ENCODE measurements at regions not wholly inside any gene's neighbourhood (a gene's known extent, or its start where the extent isn't known, plus 50 kb on each side); places are given as distances from the start of the nearest gene placed in this dataset.

DNA sequence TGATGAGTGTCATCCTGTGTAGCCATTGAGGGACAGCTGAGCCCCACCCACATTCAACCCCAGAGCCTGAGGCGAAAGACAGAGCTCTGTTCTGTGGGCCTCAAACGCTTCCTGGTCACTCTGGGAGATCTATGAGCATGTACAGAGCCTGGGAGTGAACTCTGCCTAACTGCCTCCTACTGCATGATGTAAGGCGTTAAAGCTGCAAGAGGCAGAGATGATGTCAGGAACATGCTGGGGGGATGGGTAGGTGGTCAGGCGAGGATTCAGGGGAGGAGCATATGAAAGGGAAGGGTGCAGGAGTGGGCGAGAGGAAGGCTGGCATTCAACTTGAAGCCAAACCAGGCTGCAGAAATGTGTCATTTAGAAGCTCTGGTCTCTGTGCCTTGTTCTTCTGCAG lies 181.0 kb downstream of the TFCP2L1 start (continued):
- TF ChIP-seq, protein P1, sequence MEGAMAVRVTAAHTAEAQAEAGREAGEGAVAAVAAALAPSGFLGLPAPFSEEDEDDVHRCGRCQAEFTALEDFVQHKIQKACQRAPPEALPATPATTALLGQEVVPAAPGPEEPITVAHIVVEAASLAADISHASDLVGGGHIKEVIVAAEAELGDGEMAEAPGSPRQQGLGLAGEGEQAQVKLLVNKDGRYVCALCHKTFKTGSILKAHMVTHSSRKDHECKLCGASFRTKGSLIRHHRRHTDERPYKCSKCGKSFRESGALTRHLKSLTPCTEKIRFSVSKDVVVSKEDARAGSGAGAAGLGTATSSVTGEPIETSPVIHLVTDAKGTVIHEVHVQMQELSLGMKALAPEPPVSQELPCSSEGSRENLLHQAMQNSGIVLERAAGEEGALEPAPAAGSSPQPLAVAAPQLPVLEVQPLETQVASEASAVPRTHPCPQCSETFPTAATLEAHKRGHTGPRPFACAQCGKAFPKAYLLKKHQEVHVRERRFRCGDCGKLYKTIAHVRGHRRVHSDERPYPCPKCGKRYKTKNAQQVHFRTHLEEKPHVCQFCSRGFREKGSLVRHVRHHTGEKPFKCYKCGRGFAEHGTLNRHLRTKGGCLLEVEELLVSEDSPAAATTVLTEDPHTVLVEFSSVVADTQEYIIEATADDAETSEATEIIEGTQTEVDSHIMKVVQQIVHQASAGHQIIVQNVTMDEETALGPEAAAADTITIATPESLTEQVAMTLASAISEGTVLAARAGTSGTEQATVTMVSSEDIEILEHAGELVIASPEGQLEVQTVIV (IDR thresholded peaks at IDR 0.05; ENCODE audit: borderline replicate concordance, partially characterized antibody) = no peak
- TF ChIP-seq, protein P2, sequence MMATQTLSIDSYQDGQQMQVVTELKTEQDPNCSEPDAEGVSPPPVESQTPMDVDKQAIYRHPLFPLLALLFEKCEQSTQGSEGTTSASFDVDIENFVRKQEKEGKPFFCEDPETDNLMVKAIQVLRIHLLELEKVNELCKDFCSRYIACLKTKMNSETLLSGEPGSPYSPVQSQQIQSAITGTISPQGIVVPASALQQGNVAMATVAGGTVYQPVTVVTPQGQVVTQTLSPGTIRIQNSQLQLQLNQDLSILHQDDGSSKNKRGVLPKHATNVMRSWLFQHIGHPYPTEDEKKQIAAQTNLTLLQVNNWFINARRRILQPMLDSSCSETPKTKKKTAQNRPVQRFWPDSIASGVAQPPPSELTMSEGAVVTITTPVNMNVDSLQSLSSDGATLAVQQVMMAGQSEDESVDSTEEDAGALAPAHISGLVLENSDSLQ (IDR thresholded peaks at IDR 0.05) = no peak

DNA sequence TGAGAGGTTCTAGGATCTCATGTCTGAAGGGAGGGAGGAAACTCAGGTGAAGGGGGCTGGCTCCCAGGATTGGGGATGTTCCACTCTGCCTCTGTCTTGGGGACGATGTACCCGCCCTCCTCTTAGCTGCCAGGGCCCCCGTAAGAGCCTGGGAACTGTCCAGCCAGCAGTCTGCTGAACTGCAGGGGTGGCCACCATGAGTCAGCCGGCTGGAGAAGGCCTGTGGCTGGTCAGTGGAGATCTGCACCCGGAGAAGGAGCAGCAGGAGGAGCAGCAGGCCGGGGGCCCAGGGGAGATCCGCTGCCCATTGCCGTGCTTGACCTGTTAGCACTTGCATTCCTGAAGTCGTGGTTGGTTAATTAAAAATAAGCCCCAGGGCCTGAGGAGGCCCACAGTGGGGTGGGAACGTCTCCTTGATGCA lies 180.3 kb downstream of the TFCP2L1 start:
- peaks cover 5% of the 10 kb centered on the region; the same call in 1 of the 2 replicates for H4K20me1 ChIP-seq (ENCODE audit: control insufficient read depth, insufficient read depth)
- intact Hi-C loops (cut with micrococcal nuclease; ENCODE audit: unreplicated experiment) = no loop called here
- H3K9ac ChIP-seq (ENCODE audit: control insufficient read depth, insufficient read depth, low read length) = no peak overlapping the region
- no TSS peak for BruUV-seq (replicated peaks)
- no peak overlapping the region for H3K4me2 ChIP-seq (ENCODE audit: control insufficient read depth, insufficient read depth)
- no peak overlapping the region for H3K27ac ChIP-seq (ENCODE audit: control insufficient read depth, insufficient read depth)
- no peaks in the 10 kb centered on the region for H3K36me3 ChIP-seq (ENCODE audit: control insufficient read depth in 2 of 2, insufficient read depth in 2 of 2, low read length in 1 of 2)
- FAIRE-seq = no peak
- no peak for TF ChIP-seq POLR2AphosphoS5 (IDR thresholded peaks at IDR 0.05; ENCODE audit: low read length)
- TF ChIP-seq, protein P3, sequence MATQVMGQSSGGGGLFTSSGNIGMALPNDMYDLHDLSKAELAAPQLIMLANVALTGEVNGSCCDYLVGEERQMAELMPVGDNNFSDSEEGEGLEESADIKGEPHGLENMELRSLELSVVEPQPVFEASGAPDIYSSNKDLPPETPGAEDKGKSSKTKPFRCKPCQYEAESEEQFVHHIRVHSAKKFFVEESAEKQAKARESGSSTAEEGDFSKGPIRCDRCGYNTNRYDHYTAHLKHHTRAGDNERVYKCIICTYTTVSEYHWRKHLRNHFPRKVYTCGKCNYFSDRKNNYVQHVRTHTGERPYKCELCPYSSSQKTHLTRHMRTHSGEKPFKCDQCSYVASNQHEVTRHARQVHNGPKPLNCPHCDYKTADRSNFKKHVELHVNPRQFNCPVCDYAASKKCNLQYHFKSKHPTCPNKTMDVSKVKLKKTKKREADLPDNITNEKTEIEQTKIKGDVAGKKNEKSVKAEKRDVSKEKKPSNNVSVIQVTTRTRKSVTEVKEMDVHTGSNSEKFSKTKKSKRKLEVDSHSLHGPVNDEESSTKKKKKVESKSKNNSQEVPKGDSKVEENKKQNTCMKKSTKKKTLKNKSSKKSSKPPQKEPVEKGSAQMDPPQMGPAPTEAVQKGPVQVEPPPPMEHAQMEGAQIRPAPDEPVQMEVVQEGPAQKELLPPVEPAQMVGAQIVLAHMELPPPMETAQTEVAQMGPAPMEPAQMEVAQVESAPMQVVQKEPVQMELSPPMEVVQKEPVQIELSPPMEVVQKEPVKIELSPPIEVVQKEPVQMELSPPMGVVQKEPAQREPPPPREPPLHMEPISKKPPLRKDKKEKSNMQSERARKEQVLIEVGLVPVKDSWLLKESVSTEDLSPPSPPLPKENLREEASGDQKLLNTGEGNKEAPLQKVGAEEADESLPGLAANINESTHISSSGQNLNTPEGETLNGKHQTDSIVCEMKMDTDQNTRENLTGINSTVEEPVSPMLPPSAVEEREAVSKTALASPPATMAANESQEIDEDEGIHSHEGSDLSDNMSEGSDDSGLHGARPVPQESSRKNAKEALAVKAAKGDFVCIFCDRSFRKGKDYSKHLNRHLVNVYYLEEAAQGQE (IDR thresholded peaks at IDR 0.05; ENCODE audit: low read depth, low read length) = peak; percentile 50; the same call in 1 of the 2 replicates
- TF ChIP-seq, protein P1 (IDR thresholded peaks at IDR 0.05; ENCODE audit: borderline replicate concordance, partially characterized antibody) = no peak
- WGBS (ENCODE audit: insufficient coverage, insufficient replicate concordance, low lambda C conversion rate, missing lambda C conversion rate) = 24% methylated on average over 8 of the region's 10 CpGs
- peaks cover 0 to 5% of the 10 kb centered on the region in 2 experiments; a peak in 2 of 4 replicates for H3K27me3 ChIP-seq (replicated peaks in 1 of 2; ENCODE audit: control insufficient read depth in 2 of 2, insufficient read depth in 2 of 2, low read length in 1 of 2)
- no peak for DNase-seq (ENCODE audit: low read depth, low spot score)
- CTCF ChIA-PET = no interaction called here
- SMC1A ChIA-PET (ENCODE audit: uncharacterized antibody, unreplicated experiment) = no interaction called here
- POLR2A ChIA-PET = no interaction called here
- no peaks in the 10 kb centered on the region for H3K79me2 ChIP-seq (ENCODE audit: control insufficient read depth, insufficient read depth, low read length)
- H3K9me3 ChIP-seq (replicated peaks; ENCODE audit: control insufficient read depth, insufficient read depth, low read length) = no peaks in the 10 kb centered on the region
- H3K4me1 ChIP-seq (ENCODE audit: control insufficient read depth, insufficient read depth, low read length) = no peaks in the 10 kb centered on the region
- H3K4me3 ChIP-seq = no peak overlapping the region
- RAD21 ChIA-PET (ENCODE audit: unreplicated experiment) = no interaction called here
- in situ Hi-C loops (cut with MboI) = no loop called here
- no peak for ATAC-seq
- no peak overlapping the region for H2AFZ ChIP-seq (ENCODE audit: control insufficient read depth, low read depth, low read length)
